ENCODE measurements at regions not wholly inside any gene's neighbourhood (a gene's known extent, or its start where the extent isn't known, plus 50 kb on each side); places are given as distances from the start of the nearest gene placed in this dataset.

- TF ChIP-seq EZH2 (IDR thresholded peaks at IDR 0.05; ENCODE audit: insufficient read depth, low read length) (no peak), CTCF (IDR thresholded peaks at IDR 0.05; ENCODE audit: insufficient read depth, low read depth, low read length) (no peak)
Measured at GRCh38 chrX:20973038-20973437, 401.2 kb upstream of the CNKSR2 start.

Data from astrocyte (in vitro differentiated cells and primary cell).